Activated B cell treated with CpG ODN at 0.5 μM for 24 hours (primary cell): ENCODE measurements at regions not wholly inside any gene's neighbourhood (a gene's known extent, or its start where the extent isn't known, plus 50 kb on each side); places are given as distances from the start of the nearest gene placed in this dataset.

Source experiments
- ATAC-seq: fragments of 200-7000 bp; cut with Tn5 transposase; one replicate; pipeline ENCODE4 v1.10.0; 2021; ENCODE audit warnings: low read depth, mild to moderate bottlenecking, moderate library complexity
- CTCF ChIA-PET: fragments of 350-600 bp; sonication (Branson Sonifier 250); formaldehyde crosslinking; loops from one replicate; lab custom pipeline; 2021; ENCODE audit warnings: antibody characterized with exemption; lab: Charles Lee
- POLR2A ChIA-PET: fragments of 350-600 bp; sonication (Branson Sonifier 250); formaldehyde crosslinking; loops from one replicate; lab custom pipeline; 2021; ENCODE audit warnings: antibody characterized with exemption; lab: Charles Lee
- DNase-seq: peaks from one replicate; pipeline ENCODE4 v3.0.0; 2022
- H3K27ac Mint-ChIP-seq: one replicate; pipeline ENCODE4 v1.8.0; 2020; ENCODE audit warnings: mixed read lengths
- H3K27me3 Mint-ChIP-seq: one replicate; pipeline ENCODE4 v1.8.0; 2021; ENCODE audit warnings: mixed read lengths
- H3K36me3 Mint-ChIP-seq: one replicate; pipeline ENCODE4 v1.8.0; 2021; ENCODE audit warnings: low read depth, mixed read lengths
- H3K4me1 Mint-ChIP-seq: one replicate; pipeline ENCODE4 v1.8.0; 2021; ENCODE audit warnings: mixed read lengths
- H3K4me3 Mint-ChIP-seq: one replicate; pipeline ENCODE4 v1.8.0; 2020; ENCODE audit warnings: mild to moderate bottlenecking, mixed read lengths
- H3K9me3 Mint-ChIP-seq: one replicate; pipeline ENCODE4 v1.8.0; 2020; ENCODE audit warnings: mixed read lengths
- CTCF ChIP-seq: fragments of 200-600 bp; IDR thresholded peaks from one replicate; pipeline ENCODE4 v1.8.0; 2022; ENCODE audit warnings: antibody characterized with exemption, mild to moderate bottlenecking
- intact Hi-C: fragments of 100-400 bp; cut with micrococcal nuclease; formaldehyde crosslinking; loops from one replicate; pipeline ENCODE4 v1.15.1; 2024

DNA sequence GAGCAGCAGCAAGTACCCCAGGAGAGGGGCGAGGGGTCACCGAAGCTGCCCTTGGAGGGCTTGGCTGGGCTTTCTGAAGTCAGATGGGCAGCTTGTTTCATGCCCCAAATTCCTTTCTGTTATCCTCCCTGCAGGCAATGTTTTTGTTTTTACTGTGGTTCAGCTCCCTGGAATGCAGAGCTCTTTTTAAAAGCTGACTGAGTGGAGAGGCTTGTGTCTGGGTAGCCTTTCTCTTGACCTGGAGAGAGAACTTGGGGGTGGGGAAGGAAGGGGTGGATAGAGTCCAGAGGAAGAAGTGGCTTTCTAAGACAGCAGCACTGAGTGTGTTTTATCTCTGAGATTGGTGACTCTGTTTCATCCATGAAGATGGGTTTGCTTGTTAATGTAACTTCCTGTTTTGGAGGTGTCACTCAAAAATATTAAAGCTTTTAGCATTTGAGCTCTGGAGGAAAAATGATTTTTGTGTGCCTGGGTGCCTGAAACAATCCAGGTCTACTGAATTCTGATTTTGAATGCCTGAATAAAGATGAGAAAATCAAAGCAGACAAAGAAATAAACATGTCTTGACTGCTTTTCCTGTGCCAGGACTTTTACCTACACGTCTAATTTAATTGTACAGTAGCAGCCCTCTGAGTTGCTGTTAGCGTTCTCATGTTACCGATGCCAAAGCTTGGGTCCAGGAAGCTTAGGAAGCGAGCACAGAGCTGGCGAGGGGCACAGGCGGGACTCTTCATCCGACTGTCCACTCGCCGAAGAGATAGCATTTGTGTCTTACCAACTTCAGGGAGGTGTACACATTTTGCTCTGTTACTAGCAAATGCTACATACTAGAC is 78.2 kb upstream of the EEF1E1 start:
- Mint-ChIP-seq H3K4me1 (no peaks in the 10 kb centered on the region), H3K27ac (no peak overlapping the region), H3K36me3 (no peaks in the 10 kb centered on the region), H3K4me3 (no peak overlapping the region), H3K27me3 (peaks cover 3% of the 10 kb centered on the region), H3K9me3 (peaks cover 3% of the 10 kb centered on the region)
- ChIA-PET POLR2A (no interaction called here), CTCF (no interaction called here)
- intact Hi-C loops: no loop called here
- no peak for TF ChIP-seq CTCF
- ATAC-seq (no peak), DNase-seq (no peak)

DNA sequence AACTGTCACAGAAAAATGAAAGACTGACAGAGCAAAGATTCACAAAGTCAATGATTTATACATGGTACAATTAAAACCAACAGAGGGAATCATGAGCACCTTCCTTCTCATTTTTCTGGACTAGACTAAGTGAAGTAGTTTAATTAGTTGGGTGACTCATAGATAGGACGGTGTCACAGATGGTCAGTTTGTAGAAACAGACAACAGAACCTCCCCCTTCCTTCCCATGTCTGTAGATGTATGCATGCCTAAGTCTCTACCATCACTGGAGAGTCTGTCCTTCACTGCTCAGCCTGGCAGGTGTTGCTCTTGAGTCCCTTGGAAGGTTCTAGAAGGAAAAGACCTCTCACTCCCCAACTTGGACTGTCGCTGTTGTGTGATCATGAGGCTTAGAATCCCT is 75.4 kb upstream of the EEF1E1 start:
- H3K9me3 Mint-ChIP-seq: no peaks in the 10 kb centered on the region
- ATAC-seq (no peak), DNase-seq (no peak)
- H3K4me1 Mint-ChIP-seq: no peaks in the 10 kb centered on the region
- H3K4me3 Mint-ChIP-seq: no peak overlapping the region
- no peak for TF ChIP-seq CTCF
- CTCF ChIA-PET: no interaction called here
- intact Hi-C loops: no loop called here
- peaks cover 7% of the 10 kb centered on the region for H3K27me3 Mint-ChIP-seq
- POLR2A ChIA-PET: no interaction called here
- no peaks in the 10 kb centered on the region for H3K36me3 Mint-ChIP-seq
- no peak overlapping the region for H3K27ac Mint-ChIP-seq

GRCh38 chr6:8175046-8175777 is 72.9 kb upstream of the EEF1E1 start:
- Mint-ChIP-seq H3K27ac (no peak overlapping the region), H3K4me3 (no peak overlapping the region), H3K9me3 (no peaks in the 10 kb centered on the region), H3K4me1 (no peaks in the 10 kb centered on the region), H3K27me3 (peaks cover 4% of the 10 kb centered on the region), H3K36me3 (no peaks in the 10 kb centered on the region)
- CTCF ChIA-PET: no interaction called here
- POLR2A ChIA-PET: no interaction called here
- ATAC-seq: no peak
- TF ChIP-seq CTCF: no peak
- DNase-seq: no peak
- intact Hi-C loops: no loop called here

- H3K9me3 Mint-ChIP-seq: no peaks in the 10 kb centered on the region
- peaks cover 4% of the 10 kb centered on the region for H3K27me3 Mint-ChIP-seq
- ATAC-seq (no peak), DNase-seq (no peak)
- TF ChIP-seq CTCF: no peak
- no peaks in the 10 kb centered on the region for H3K36me3 Mint-ChIP-seq
- ChIA-PET CTCF (no interaction called here), POLR2A (no interaction called here)
- no peaks in the 10 kb centered on the region for H3K4me1 Mint-ChIP-seq
- intact Hi-C loops: no loop called here
- no peak overlapping the region for H3K4me3 Mint-ChIP-seq
- H3K27ac Mint-ChIP-seq: no peak overlapping the region
Measured at GRCh38 chr6:8174571-8174970, 72.2 kb upstream of the EEF1E1 start.

GRCh38 chr6:8172530-8172929 is 70.2 kb upstream of the EEF1E1 start:
- ATAC-seq (no peak), DNase-seq (no peak)
- CTCF ChIA-PET: no interaction called here
- Mint-ChIP-seq H3K4me3 (no peak overlapping the region), H3K4me1 (no peaks in the 10 kb centered on the region), H3K27ac (no peak overlapping the region), H3K27me3 (peaks cover 4% of the 10 kb centered on the region), H3K9me3 (no peaks in the 10 kb centered on the region), H3K36me3 (no peaks in the 10 kb centered on the region)
- POLR2A ChIA-PET: no interaction called here
- intact Hi-C loops: no loop called here
- TF ChIP-seq CTCF: no peak
